Thoracic aorta (tissue), 2 donors: ENCODE measurements at regions not wholly inside any gene's neighbourhood (a gene's known extent, or its start where the extent isn't known, plus 50 kb on each side); places are given as distances from the start of the nearest gene placed in this dataset.

Source experiments
- ATAC-seq: fragments of 150-250 bp; one replicate; pipeline ENCODE4 v1.8.0; 2017; ENCODE audit warnings: low read depth; ENCODE audit not compliant: insufficient number of reproducible peaks, low FRiP score
- DNase-seq: peaks from one replicate; pipeline ENCODE4 v3.0.0-alpha.2; 2020; ENCODE audit warnings: low spot score
- H3K27ac ChIP-seq, 2 donors: fragments of 200-600 bp; sonication (generic); 1 replicate in 1 of 2; 2 replicates in 1 of 2; pipeline ENCODE4 v1.5.1; 2016; ENCODE audit warnings: mild to moderate bottlenecking in 2 of 2, moderate library complexity in 2 of 2
- H3K27me3 ChIP-seq: fragments of 200-600 bp; sonication (generic); replicated peaks from 2 replicates; pipeline ENCODE4 v1.6.0; 2016; ENCODE audit warnings: mild to moderate bottlenecking; ENCODE audit not compliant: insufficient read depth
- H3K36me3 ChIP-seq: fragments of 200-600 bp; sonication (generic); one replicate; pipeline ENCODE4 v1.5.1; 2016
- H3K4me1 ChIP-seq, 2 donors: fragments of 200-600 bp; sonication (generic); 1 replicate in 1 of 2; 2 replicates in 1 of 2; pipeline versions ENCODE4 v1.5.1 to v1.6.0; 2016; ENCODE audit warnings: low read depth in 2 of 2, mild to moderate bottlenecking in 1 of 2; ENCODE audit not compliant: control insufficient read depth in 1 of 2
- H3K4me3 ChIP-seq: fragments of 200-600 bp; sonication (generic); 2 replicates; pipeline ENCODE4 v1.5.1; 2016; ENCODE audit warnings: mild to moderate bottlenecking
- H3K9me3 ChIP-seq: fragments of 200-600 bp; sonication (generic); 2 replicates; pipeline ENCODE4 v1.5.1; 2016
- CTCF ChIP-seq: fragments of 200-600 bp; sonication (generic); IDR thresholded peaks from one replicate; pipeline ENCODE4 v1.5.1; 2019; ENCODE audit warnings: antibody characterized with exemption

GRCh38 chrX:26873736-26874135, 589.4 kb downstream of the PPP4R3C start:
- Histone ChIP-seq H3K36me3 (no peaks in the 10 kb centered on the region), H3K9me3 (no peaks in the 10 kb centered on the region), H3K27ac (no peak overlapping the region), H3K27me3 (no peaks in the 10 kb centered on the region), H3K4me1 (no peaks in the 10 kb centered on the region), H3K4me3 (no peak overlapping the region)
- no peak for TF ChIP-seq CTCF
- DNase-seq (no peak), ATAC-seq (no peak)

GRCh38 chrX:26871967-26872366, 591.2 kb downstream of the PPP4R3C start:
- H3K4me1 ChIP-seq = no peaks in the 10 kb centered on the region
- H3K4me3 ChIP-seq = no peak overlapping the region
- H3K36me3 ChIP-seq = no peaks in the 10 kb centered on the region
- H3K9me3 ChIP-seq = no peaks in the 10 kb centered on the region
- no peak overlapping the region for H3K27ac ChIP-seq
- no peak for TF ChIP-seq CTCF
- H3K27me3 ChIP-seq = no peaks in the 10 kb centered on the region
- ATAC-seq = no peak
- no peak for DNase-seq

GRCh38 chrX:26851981-26852380, 611.2 kb downstream of the PPP4R3C start:
- Histone ChIP-seq H3K27ac (no peak overlapping the region), H3K4me3 (no peak overlapping the region), H3K36me3 (no peaks in the 10 kb centered on the region), H3K27me3 (no peaks in the 10 kb centered on the region), H3K4me1 (no peaks in the 10 kb centered on the region), H3K9me3 (no peaks in the 10 kb centered on the region)
- DNase-seq (no peak), ATAC-seq (no peak)
- no peak for TF ChIP-seq CTCF

- no peak for TF ChIP-seq CTCF
Observed at GRCh38 chrX:26848511-26848910, 614.6 kb downstream of the PPP4R3C start.

GRCh38 chrX:26845056-26845455, 618.1 kb downstream of the PPP4R3C start:
- no peaks in the 10 kb centered on the region for H3K36me3 ChIP-seq
- no peak overlapping the region for H3K4me3 ChIP-seq
- DNase-seq = no peak

More at GRCh38 chrX:26848511-26848910, 614.6 kb downstream of the PPP4R3C start:
- Histone ChIP-seq H3K9me3 (no peaks in the 10 kb centered on the region), H3K4me3 (no peak overlapping the region), H3K27ac (no peak overlapping the region), H3K4me1 (peaks cover 0 to 12% of the 10 kb centered on the region in 2 donors), H3K27me3 (no peaks in the 10 kb centered on the region), H3K36me3 (no peaks in the 10 kb centered on the region)
- DNase-seq (no peak), ATAC-seq (no peak)

More at GRCh38 chrX:26845056-26845455, 618.1 kb downstream of the PPP4R3C start:
- H3K9me3 ChIP-seq = no peaks in the 10 kb centered on the region
- H3K27me3 ChIP-seq = no peaks in the 10 kb centered on the region
- TF ChIP-seq CTCF = no peak
- no peak for ATAC-seq
- H3K27ac ChIP-seq = no peak overlapping the region
- H3K4me1 ChIP-seq = peaks cover 0 to 12% of the 10 kb centered on the region in 2 donors
